ENCODE measurements at regions not wholly inside any gene's neighbourhood (a gene's known extent, or its start where the extent isn't known, plus 50 kb on each side); places are given as distances from the start of the nearest gene placed in this dataset.
A peak's percentile ranks its signal among the peaks of the same experiment; 100 is the strongest.
"Not testable (repeated sequence)": the region's sequence is repeated elsewhere in the genome, so short reads cannot be mapped to it uniquely, and the experiment has no call there.

GRCh38 chr10:9260690-9261089, 1206.2 kb downstream of the GATA3 start:
- DNase-seq = no peak

DNA sequence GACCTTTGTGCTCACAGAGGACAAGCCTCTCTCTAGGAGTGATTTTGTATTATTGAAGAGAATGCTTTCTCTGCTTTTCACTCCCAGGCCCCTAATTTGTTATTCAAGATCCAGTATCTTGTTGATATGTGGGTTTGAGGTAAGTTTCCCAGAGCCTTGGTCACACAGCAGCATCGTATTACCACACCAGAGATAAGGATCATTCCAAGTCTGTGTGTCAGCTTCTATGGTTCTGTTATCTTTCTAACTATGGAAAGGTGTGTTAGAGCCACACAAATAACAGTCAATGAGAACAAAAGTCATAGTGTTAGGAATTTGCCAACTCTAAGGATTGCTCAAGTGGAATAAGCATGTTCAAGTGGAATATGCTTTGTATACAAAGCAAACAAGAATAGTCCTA, 1208.3 kb downstream of the GATA3 start:
- no peak for DNase-seq

GRCh38 chr10:9268176-9268575, 1213.7 kb downstream of the GATA3 start:
- no peak for DNase-seq

DNA sequence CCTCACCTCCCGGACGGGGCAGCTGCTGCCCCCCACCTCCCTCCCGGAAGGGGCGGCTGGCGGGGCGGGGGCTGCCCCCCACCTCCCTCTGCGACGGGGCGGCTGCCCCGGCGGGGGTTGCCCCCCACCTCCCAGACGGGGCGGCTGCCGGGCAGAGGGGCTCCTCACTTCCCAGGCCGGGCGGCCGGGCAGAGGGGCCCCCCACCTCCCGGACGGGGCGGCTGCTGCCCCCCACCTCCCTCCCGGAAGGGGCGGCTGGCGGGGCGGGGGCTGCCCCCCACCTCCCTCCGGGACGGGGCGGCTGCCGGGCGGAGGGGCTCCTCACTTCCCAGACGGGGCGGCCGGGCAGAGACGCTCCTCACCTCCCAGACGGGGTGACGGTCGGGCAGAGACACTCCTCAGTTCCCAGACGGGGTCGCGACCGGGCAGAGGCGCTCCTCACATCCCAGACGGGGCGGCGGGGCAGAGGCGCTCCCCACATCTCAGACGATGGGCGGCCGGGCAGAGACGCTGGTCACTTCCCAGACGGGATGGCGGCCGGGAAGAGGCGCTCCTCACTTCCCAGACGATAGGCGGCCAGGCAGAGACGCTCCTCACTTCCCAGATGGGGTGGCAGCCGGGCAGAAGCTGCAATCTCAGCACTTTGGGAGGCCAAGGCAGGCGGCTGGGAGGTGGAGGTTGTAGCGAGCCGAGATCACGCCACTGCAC, 1218.8 kb downstream of the GATA3 start:
- not testable (repeated sequence) for DNase-seq

GRCh38 chr10:9274206-9274755, 1219.8 kb downstream of the GATA3 start:
- DNase-seq = no peak

DNA sequence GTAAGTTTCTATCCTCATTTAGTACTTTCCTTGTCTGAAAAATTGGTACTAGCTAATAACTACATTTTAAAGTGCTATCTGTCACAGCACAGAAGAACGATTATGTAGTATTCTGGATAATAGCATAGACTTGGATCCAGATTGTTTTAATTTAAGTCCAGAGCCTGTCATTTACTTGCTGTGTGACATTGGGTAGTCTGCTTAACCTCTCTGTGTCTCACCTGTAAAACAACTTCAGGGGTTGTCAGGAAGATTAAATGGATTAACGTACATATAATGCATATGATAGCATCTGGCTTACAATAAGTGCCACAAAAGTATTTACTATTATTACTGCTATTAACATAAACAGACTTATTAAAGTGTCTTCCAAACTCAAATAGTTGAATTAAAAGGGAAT, 1221.4 kb downstream of the GATA3 start:
- DNase-seq = no peak

DNA sequence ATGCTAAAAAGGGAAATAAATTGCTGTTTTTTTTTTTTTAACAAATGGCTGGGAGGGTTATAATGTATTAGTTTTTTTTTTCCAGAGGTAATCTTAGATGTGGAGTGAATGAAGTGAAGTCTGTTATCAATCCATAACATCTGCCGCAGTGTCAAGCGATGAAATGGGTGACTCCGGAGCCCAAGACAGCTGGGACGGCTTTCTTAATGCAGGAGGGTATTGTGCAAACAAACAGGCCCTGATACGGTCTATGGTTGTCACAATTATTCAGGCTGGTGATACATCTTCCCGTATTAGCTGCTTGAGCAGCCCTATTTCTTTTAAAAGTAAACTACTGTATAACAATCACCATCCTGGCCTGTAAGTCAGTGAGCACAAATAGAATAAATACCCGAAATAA, 1231.2 kb downstream of the GATA3 start:
- DNase-seq = no peak

DNA sequence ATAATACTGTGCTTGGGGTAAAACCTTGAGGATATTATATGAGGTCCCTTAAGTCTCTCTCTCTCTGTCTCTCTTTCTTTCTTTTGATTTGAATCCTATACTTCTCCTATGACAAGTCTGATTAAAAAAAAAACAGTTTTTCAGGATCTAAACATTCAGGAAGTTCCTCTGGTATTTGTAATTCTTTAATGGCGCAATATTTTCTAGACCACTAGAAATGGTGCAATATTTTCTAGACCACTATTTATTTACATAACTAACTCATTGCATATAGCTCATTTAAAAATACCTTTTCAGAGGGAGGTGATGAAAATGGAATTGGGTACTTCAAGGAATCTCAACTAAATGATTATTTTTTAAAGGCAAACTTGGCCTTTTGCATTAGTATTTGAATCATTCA, 1235.3 kb downstream of the GATA3 start:
- DNase-seq = no peak

GRCh38 chr10:9291081-9291480, 1236.6 kb downstream of the GATA3 start:
- DNase-seq = no peak

DNA sequence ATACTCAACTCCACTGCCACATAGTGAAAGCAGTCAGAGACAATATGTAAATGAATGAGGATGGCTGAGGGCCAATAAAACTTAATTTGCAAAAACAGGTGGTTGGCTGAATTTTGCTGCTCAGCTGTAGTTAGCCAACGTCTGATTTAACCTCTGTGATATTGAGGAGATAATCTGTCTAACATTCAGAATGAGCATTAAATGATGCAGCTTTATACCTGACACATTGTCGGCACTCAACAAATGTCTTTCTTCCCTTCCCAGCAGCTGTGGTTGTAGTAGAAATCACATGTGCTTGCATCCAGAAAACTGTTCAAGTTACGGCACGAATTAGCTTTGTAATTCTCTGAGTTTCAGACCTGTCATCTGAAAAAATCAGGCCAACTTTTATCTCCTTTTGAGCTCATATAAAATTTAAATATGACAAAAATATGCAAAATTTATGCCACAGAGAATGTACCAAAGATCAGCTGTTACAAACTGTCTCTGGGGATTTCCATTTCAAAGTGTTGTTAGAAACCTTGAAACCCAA, 1239.7 kb downstream of the GATA3 start:
- no peak for DNase-seq

- DNase-seq = no peak
Measured at GRCh38 chr10:9294865-9295264, 1240.4 kb downstream of the GATA3 start.

GRCh38 chr10:9296190-9296589, 1241.7 kb downstream of the GATA3 start:
- no peak for DNase-seq

DNA sequence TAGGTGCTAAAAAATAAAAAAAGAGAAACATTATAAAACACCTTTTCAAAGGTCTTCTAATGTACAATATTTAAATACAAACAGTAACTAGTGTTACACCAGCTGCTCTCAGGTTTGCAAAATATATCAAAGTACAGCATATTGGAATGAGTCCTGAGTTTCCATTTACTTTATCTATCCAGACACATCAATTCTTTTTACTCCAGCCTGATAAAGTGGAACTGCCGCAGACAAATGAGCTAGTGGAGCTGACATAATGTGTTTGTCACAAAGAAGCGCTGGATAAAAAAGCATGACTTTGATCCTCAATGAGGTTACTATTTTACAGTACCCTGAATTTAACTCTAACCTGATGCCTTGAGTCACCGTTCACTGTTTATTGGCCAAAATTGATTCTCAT, 1243.1 kb downstream of the GATA3 start:
- no peak for DNase-seq

- DNase-seq = no peak
Measured at GRCh38 chr10:9299966-9300365, 1245.5 kb downstream of the GATA3 start.

GRCh38 chr10:9301148-9301547, 1246.7 kb downstream of the GATA3 start:
- no peak for DNase-seq

DNA sequence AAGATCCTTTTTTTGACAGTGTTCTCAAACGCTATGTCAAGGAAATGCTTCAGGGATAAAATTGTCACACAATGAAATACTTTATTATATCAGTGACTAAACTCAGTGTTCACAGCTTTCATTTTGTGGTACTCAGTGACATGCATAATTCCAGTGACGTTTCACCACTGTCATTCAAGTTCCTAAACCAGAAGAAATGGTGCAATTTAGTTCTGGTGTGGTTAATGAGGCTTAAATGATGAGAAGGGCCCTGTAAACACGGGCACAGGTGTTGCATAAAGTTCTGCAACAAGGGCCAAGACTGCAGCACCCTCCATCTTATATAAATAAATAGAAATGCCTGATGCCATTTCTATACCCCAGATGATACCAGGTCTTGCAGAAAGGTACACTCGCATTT, 1247.1 kb downstream of the GATA3 start:
- DNase-seq = no peak

GRCh38 chr10:9302140-9302746, 1247.8 kb downstream of the GATA3 start:
- DNase-seq = peak; percentile 13

GRCh38 chr10:9305018-9305655, 1250.6 kb downstream of the GATA3 start:
- no peak for DNase-seq

GRCh38 chr10:9311702-9312499, 1257.4 kb downstream of the GATA3 start:
- no peak for DNase-seq

DNA sequence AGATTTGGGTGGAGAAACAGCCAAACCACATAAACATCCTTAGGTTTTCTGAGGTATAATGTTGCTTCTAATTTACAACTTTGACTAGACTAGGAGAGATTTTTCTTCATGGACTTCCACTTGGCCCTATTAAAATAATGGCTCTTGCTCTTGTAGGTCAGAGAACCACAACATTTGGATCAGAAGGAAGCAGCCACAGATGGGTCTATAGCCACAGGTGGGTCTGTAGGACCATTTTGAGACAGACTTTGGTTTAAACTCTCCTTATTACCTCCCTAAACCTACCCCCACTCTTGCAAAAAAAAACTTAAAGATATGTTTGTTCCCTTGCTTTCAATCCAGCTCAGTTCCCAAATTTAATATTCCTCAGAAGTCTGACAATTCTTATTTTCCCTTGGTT, 1260.8 kb downstream of the GATA3 start:
- no peak for DNase-seq

- peak; percentile 35 for DNase-seq
Measured at GRCh38 chr10:9331583-9332008, 1277.1 kb downstream of the GATA3 start.

DNA sequence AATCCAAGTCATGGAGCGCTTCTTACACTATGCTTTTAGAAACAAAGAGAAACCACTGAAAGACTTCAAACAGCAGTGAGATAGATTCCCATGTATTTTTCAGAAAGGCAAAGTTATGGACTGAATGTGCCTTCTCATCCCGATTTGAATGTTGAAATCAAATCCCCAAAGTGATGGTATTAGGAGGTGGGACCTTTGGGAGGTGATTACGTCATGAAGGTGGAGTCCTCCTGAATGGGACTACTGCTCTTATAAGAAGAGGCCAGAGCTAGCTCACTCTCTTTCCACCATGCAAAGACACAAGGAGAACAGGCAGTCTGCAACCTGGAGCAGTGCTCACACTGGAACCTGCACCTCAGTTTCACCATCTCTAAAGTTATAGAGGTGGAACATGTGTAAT, 1279.8 kb downstream of the GATA3 start:
- no peak for DNase-seq

GRCh38 chr10:9339716-9340115, 1285.2 kb downstream of the GATA3 start:
- no peak for DNase-seq
